H1 (cell line): ENCODE measurements at regions not wholly inside any gene's neighbourhood (a gene's known extent, or its start where the extent isn't known, plus 50 kb on each side); places are given as distances from the start of the nearest gene placed in this dataset.

ENCODE experiments used
- CTCF ChIA-PET: fragments of 300-600 bp; sonication (Branson Sonifier 250); formaldehyde crosslinking; loops from one replicate; lab custom pipeline; 2021; ENCODE audit not compliant: partially characterized antibody; lab: Charles Lee
- POLR2A ChIA-PET: fragments of 300-600 bp; sonication (Branson Sonifier 250); formaldehyde crosslinking; loops from one replicate; lab custom pipeline; 2021; ENCODE audit warnings: inconsistent platforms; ENCODE audit not compliant: partially characterized antibody; lab: Charles Lee
- DNase-seq, 2 experiments: peaks; one replicate each; pipeline versions ENCODE4 v3.0.0 to v3.0.0-alpha.2; 2010 to 2022; ENCODE audit warnings: low spot score in 2 of 2, low read depth in 1 of 2, mixed read lengths in 1 of 2
- FAIRE-seq: peaks from 2 replicates; lab custom pipeline; 2011; peaks lifted over from hg19 to GRCh38; lab: Jason Lieb, UNC
- H2AFZ ChIP-seq: 2 replicates; pipeline ENCODE4 v1.8.1; 2012; ENCODE audit warnings: low read length, inconsistent platforms
- H2AK5ac ChIP-seq: 2 replicates; pipeline ENCODE4 v1.6.1; 2013; ENCODE audit warnings: low read depth, low read length
- H2BK120ac ChIP-seq: replicated peaks from 2 replicates; pipeline ENCODE3; 2013; ENCODE audit warnings: low read depth, low read length, inconsistent platforms
- H2BK12ac ChIP-seq: 2 replicates; pipeline ENCODE4 v1.6.1; 2013; ENCODE audit warnings: low read depth, low read length
- H2BK15ac ChIP-seq: 2 replicates; pipeline ENCODE4 v1.6.1; 2013; ENCODE audit warnings: low read length
- H2BK20ac ChIP-seq: 2 replicates; pipeline ENCODE4 v1.6.1; 2013; ENCODE audit warnings: low read length
- H2BK5ac ChIP-seq: 2 replicates; pipeline ENCODE4 v1.6.1; 2013; ENCODE audit warnings: low read depth, low read length
- H3K14ac ChIP-seq: 2 replicates; pipeline ENCODE4 v1.6.1; 2013; ENCODE audit warnings: inconsistent platforms; ENCODE audit not compliant: insufficient read length
- H3K18ac ChIP-seq: 2 replicates; pipeline ENCODE4 v1.6.1; 2013; ENCODE audit warnings: low read length; ENCODE audit errors: extremely low read depth
- H3K23ac ChIP-seq: 2 replicates; pipeline ENCODE4 v1.6.1; 2013; ENCODE audit warnings: inconsistent platforms; ENCODE audit not compliant: insufficient read length
- H3K23me2 ChIP-seq: 2 replicates; pipeline ENCODE4 v1.6.1; 2013; ENCODE audit warnings: low read depth, low read length
- H3K27ac ChIP-seq: 2 replicates; pipeline ENCODE4 v1.6.1; 2011; ENCODE audit warnings: low read depth, low read length, inconsistent platforms
- H3K27me3 ChIP-seq, 4 experiments: replicated peaks in 1 of 4; 1 replicate in 1 of 4; 2 replicates in 3 of 4; pipeline versions ENCODE4 v1.6.1 to v1.8.1; 2011 to 2013; ENCODE audit warnings: low read length in 3 of 4, mild to moderate bottlenecking in 3 of 4, inconsistent platforms in 2 of 4, mixed read lengths in 2 of 4, moderate library complexity in 1 of 4; ENCODE audit not compliant: control insufficient read depth in 3 of 4, insufficient read depth in 3 of 4; ENCODE audit errors: extremely low read depth in 1 of 4
- H3K36me3 ChIP-seq, 4 experiments: 2 replicates each; pipeline versions ENCODE4 v1.6.1 to v1.8.1; 2011 to 2013; ENCODE audit warnings: mild to moderate bottlenecking in 4 of 4, low read length in 3 of 4, moderate library complexity in 2 of 4, control low read depth in 1 of 4, inconsistent platforms in 1 of 4; ENCODE audit not compliant: insufficient read depth in 4 of 4, control insufficient read depth in 2 of 4
- H3K4ac ChIP-seq: replicated peaks from 2 replicates; pipeline ENCODE3; 2013; ENCODE audit warnings: low read length, low read depth, mixed read lengths, inconsistent platforms; ENCODE audit not compliant: insufficient read length
- H3K4me1 ChIP-seq, 4 experiments: replicated peaks in 1 of 4; 1 replicate in 1 of 4; 2 replicates in 3 of 4; pipeline versions ENCODE4 v1.6.1 to v1.8.1; 2011 to 2013; ENCODE audit warnings: low read length in 3 of 4, inconsistent platforms in 2 of 4, mixed read lengths in 1 of 4; ENCODE audit not compliant: insufficient read depth in 4 of 4, control insufficient read depth in 3 of 4
- H3K4me2 ChIP-seq, 2 experiments: 2 replicates each; pipeline versions ENCODE4 v1.6.1 to v1.8.1; 2011 to 2013; ENCODE audit warnings: low read depth in 2 of 2, low read length in 2 of 2, control low read depth in 1 of 2, inconsistent platforms in 1 of 2, mild to moderate bottlenecking in 1 of 2; ENCODE audit not compliant: insufficient read depth in 1 of 2
- H3K4me3 ChIP-seq, 4 experiments: fragments of 200-600, 300-600 bp in 1 of 4; sonication (generic), shearing (Covaris generic), sonication (Bioruptor Twin) in 1 of 4; 2 replicates each; pipeline versions ENCODE4 v1.5.1 to v1.8.1; 2011 to 2016; ENCODE audit warnings: low read length in 4 of 4, low read depth in 3 of 4, control low read depth in 2 of 4, inconsistent platforms in 2 of 4, mild to moderate bottlenecking in 2 of 4, mixed read lengths in 1 of 4, moderate library complexity in 1 of 4; ENCODE audit not compliant: insufficient read depth in 2 of 4; ENCODE audit errors: extremely low read depth in 1 of 4
- H3K56ac ChIP-seq: replicated peaks from 2 replicates; pipeline ENCODE3; 2013; ENCODE audit warnings: low read depth, mild to moderate bottlenecking, mixed read lengths, low read length, inconsistent platforms; ENCODE audit not compliant: insufficient read length
- H3K79me1 ChIP-seq: 2 replicates; pipeline ENCODE4 v1.6.1; 2013; ENCODE audit warnings: low read depth, low read length, control low read depth
- H3K79me2 ChIP-seq, 2 experiments: 2 replicates each; pipeline versions ENCODE4 v1.6.1 to v1.8.1; 2012 to 2013; ENCODE audit warnings: low read length in 2 of 2, mild to moderate bottlenecking in 2 of 2, inconsistent platforms in 1 of 2; ENCODE audit not compliant: insufficient read depth in 2 of 2, control insufficient read depth in 1 of 2
- H3K9ac ChIP-seq, 4 experiments: replicated peaks in 1 of 4; 1 replicate in 1 of 4; 2 replicates in 3 of 4; pipeline versions ENCODE4 v1.6.1 to v1.8.1; 2011 to 2013; ENCODE audit warnings: low read depth in 3 of 4, low read length in 3 of 4, control low read depth in 2 of 4, mild to moderate bottlenecking in 2 of 4, moderate library complexity in 2 of 4, inconsistent platforms in 1 of 4; ENCODE audit errors: extremely low read depth in 1 of 4
- H3K9me3 ChIP-seq, 2 experiments: 2 replicates each; pipeline versions ENCODE4 v1.6.1 to v1.8.1; 2012 to 2013; ENCODE audit warnings: mild to moderate bottlenecking in 2 of 2, moderate library complexity in 2 of 2, control low read depth in 1 of 2, inconsistent platforms in 1 of 2, low read depth in 1 of 2, low read length in 1 of 2, mixed read lengths in 1 of 2; ENCODE audit not compliant: insufficient read depth in 2 of 2
- H4K20me1 ChIP-seq, 2 experiments: replicated peaks in 1 of 2; 2 replicates each; pipeline versions ENCODE3 to v1.8.1; 2011 to 2013; ENCODE audit warnings: inconsistent platforms in 2 of 2, low read length in 2 of 2, mild to moderate bottlenecking in 1 of 2; ENCODE audit not compliant: insufficient read depth in 2 of 2, control insufficient read depth in 1 of 2
- H4K5ac ChIP-seq: 2 replicates; pipeline ENCODE4 v1.6.1; 2013; ENCODE audit warnings: low read length, low read depth, mixed read lengths, inconsistent platforms; ENCODE audit not compliant: insufficient read length
- H4K8ac ChIP-seq: 2 replicates; pipeline ENCODE4 v1.8.0; 2013; ENCODE audit warnings: mild to moderate bottlenecking, moderate library complexity, low read length, inconsistent platforms; ENCODE audit not compliant: insufficient read depth; ENCODE audit errors: extremely low read depth
- H4K91ac ChIP-seq: replicated peaks from 2 replicates; pipeline ENCODE3; 2013; ENCODE audit warnings: low read length, mixed read lengths, inconsistent platforms; ENCODE audit not compliant: insufficient read length
- ASH2L ChIP-seq: fragments of 200-600, 300-600 bp; sonication (generic); IDR thresholded peaks from one replicate; pipeline ENCODE4 v1.7.1; 2017; ENCODE audit warnings: low read length
- CBX8 ChIP-seq: fragments of 300-800, 300-1000 bp; sonication (generic); IDR thresholded peaks from 2 replicates; pipeline ENCODE4 v1.7.1; 2016; ENCODE audit warnings: low read depth, low read length, borderline replicate concordance
- EP300 ChIP-seq, 2 experiments: IDR thresholded peaks; 1 replicate in 1 of 2; 2 replicates in 1 of 2; pipeline ENCODE4 v1.6.1; 2011 to 2012; ENCODE audit warnings: low read depth in 2 of 2, low read length in 2 of 2, mild to moderate bottlenecking in 2 of 2, borderline replicate concordance in 1 of 2, inconsistent platforms in 1 of 2, moderate library complexity in 1 of 2
- EZH2 ChIP-seq: fragments of 200-600 bp; sonication (generic); IDR thresholded peaks from 2 replicates; pipeline ENCODE4 v1.7.1; 2012; ENCODE audit warnings: low read depth, mild to moderate bottlenecking, moderate library complexity, low read length, inconsistent platforms; ENCODE audit not compliant: severe bottlenecking
- FOSL1 ChIP-seq: IDR thresholded peaks from 2 replicates; pipeline ENCODE4 v1.6.1; 2011; ENCODE audit warnings: mild to moderate bottlenecking, low read depth, low read length, moderate library complexity; ENCODE audit not compliant: insufficient read depth
- JUN ChIP-seq: IDR thresholded peaks from 2 replicates; pipeline ENCODE4 v1.6.1; 2011; ENCODE audit warnings: low read depth, mild to moderate bottlenecking, improper control_type of control experiment, low read length
- PHF8 ChIP-seq: fragments of 200-600 bp; sonication (generic); conservative IDR thresholded peaks from 2 replicates; pipeline ENCODE4 v1.7.1; 2012; ENCODE audit warnings: low read depth, mild to moderate bottlenecking, inconsistent platforms, low read length, moderate library complexity
- POU5F1 ChIP-seq: IDR thresholded peaks from 2 replicates; pipeline ENCODE4 v1.6.1; 2011; ENCODE audit warnings: low read depth, mild to moderate bottlenecking, low read length, moderate library complexity
- RAD21 ChIP-seq, 2 experiments: IDR thresholded peaks in 1 of 2; conservative IDR thresholded peaks in 1 of 2; 2 replicates each; pipeline ENCODE4 v1.6.1; 2011; ENCODE audit warnings: low read depth in 2 of 2, low read length in 2 of 2, improper control_type of control experiment in 1 of 2, inconsistent platforms in 1 of 2, mild to moderate bottlenecking in 1 of 2, moderate library complexity in 1 of 2
- TCF12 ChIP-seq: IDR thresholded peaks from 2 replicates; pipeline ENCODE4 v1.6.1; 2011; ENCODE audit warnings: low read depth, mild to moderate bottlenecking, low read length
- WGBS, 2 experiments: shearing (Covaris generic) in 1 of 2; methylation state at CpG; one replicate each; pipeline versions ENCODE4 v1.1.6 to v1.1.7; 2013 to 2015; ENCODE audit warnings: low lambda C conversion rate in 2 of 2, mixed read lengths in 2 of 2, inconsistent platforms in 1 of 2, low coverage in 1 of 2, missing lambda C conversion rate in 1 of 2; ENCODE audit not compliant: insufficient replicate concordance in 2 of 2, insufficient coverage in 1 of 2, insufficient read length in 1 of 2; ENCODE audit errors: extremely low coverage in 1 of 2, missing lambda C conversion rate in 1 of 2; 5-methylcytosine and 5-hydroxymethylcytosine counted together
- TF ChIP-seq, protein P1 (sequence below), 3 experiments: IDR thresholded peaks; 1 replicate in 2 of 3; 2 replicates in 1 of 3; pipeline versions ENCODE4 v1.5.1 to v1.6.1; 2011; ENCODE audit warnings: low read length in 3 of 3, mild to moderate bottlenecking in 3 of 3, inconsistent platforms in 2 of 3, low read depth in 1 of 3, moderate library complexity in 1 of 3; ENCODE audit not compliant: insufficient read depth in 1 of 3; ENCODE audit errors: control extremely low read depth in 1 of 3

DNA sequence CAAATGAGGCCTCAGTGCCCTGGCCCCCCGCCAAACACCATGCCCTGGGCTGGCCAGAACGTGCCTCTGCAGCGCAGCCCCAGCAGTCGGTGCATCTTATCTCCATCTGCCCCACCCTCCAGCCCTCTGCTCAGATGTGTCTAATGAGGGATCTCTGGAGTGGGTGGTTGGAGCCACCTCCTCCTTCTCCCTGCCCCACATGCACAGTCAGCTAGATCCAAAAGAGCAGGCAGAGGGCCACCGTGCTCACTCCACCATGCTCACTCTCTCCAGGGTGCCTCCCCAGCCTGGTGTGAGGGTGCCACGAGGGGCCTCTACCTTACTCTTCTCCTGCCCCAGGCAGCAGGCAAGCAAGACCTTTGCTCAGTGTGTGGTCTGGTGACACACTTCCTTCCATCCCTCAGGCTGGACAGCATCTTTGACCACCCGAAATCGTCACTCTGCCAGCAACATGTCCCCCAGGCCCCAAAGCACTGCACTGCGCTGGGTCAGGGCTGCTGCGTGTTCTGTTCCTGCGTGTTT, 266.1 kb upstream of the HDAC4 start:
- Histone ChIP-seq H2BK120ac (no peak overlapping the region), H3K14ac (no peak overlapping the region), H3K79me1 (no peaks in the 10 kb centered on the region), H3K4ac (no peak overlapping the region), H2BK5ac (no peak overlapping the region), H3K56ac (no peak overlapping the region), H4K8ac (no peak overlapping the region; the same call in 1 of the 2 replicates), H3K23me2 (no peaks in the 10 kb centered on the region; the same call in 1 of the 2 replicates), H3K18ac (no peak overlapping the region), H3K4me2 (no peak overlapping the region), H3K23ac (no peak overlapping the region), H3K4me3 (no peak overlapping the region), H4K20me1 (no peaks in the 10 kb centered on the region), H2BK20ac (no peak overlapping the region), H3K36me3 (no peaks in the 10 kb centered on the region), H2AK5ac (no peak overlapping the region), H3K79me2 (no peaks in the 10 kb centered on the region), H2BK12ac (no peak overlapping the region), H2AFZ (no peak overlapping the region), H3K27me3 (peaks cover 0 to under 1% (median 0%) of the 10 kb centered on the region in 4 experiments; a peak in 2 of 7 replicates), H3K4me1 (no peaks in the 10 kb centered on the region), H4K5ac (no peak overlapping the region), H4K91ac (no peak overlapping the region), H2BK15ac (no peak overlapping the region), H3K27ac (no peak overlapping the region), H3K9me3 (no peaks in the 10 kb centered on the region; a peak in 1 of 4 replicates), H3K9ac (no peak overlapping the region)
- WGBS, 2 experiments: 89% methylated on average over 11 of the region's 11 CpGs; no CpG with 5 or more reads in 1 of the 2 experiments
- no peak for FAIRE-seq
- no peak for DNase-seq
- ChIA-PET CTCF (no interaction called here), POLR2A (no interaction called here)
- TF ChIP-seq FOSL1: no peak
- TF ChIP-seq JUN: no peak
- no peak for TF ChIP-seq CBX8
- TF ChIP-seq TCF12: no peak
- no peak for TF ChIP-seq PHF8
- TF ChIP-seq, protein P1, sequence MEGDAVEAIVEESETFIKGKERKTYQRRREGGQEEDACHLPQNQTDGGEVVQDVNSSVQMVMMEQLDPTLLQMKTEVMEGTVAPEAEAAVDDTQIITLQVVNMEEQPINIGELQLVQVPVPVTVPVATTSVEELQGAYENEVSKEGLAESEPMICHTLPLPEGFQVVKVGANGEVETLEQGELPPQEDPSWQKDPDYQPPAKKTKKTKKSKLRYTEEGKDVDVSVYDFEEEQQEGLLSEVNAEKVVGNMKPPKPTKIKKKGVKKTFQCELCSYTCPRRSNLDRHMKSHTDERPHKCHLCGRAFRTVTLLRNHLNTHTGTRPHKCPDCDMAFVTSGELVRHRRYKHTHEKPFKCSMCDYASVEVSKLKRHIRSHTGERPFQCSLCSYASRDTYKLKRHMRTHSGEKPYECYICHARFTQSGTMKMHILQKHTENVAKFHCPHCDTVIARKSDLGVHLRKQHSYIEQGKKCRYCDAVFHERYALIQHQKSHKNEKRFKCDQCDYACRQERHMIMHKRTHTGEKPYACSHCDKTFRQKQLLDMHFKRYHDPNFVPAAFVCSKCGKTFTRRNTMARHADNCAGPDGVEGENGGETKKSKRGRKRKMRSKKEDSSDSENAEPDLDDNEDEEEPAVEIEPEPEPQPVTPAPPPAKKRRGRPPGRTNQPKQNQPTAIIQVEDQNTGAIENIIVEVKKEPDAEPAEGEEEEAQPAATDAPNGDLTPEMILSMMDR (IDR thresholded peaks at IDR 0.05; ENCODE audit: control extremely low read depth in 1 of 3, insufficient read depth in 1 of 3, low read depth in 1 of 3, low read length in 3 of 3): no peak
- no peak for TF ChIP-seq EP300 (IDR thresholded peaks at IDR 0.05; ENCODE audit: borderline replicate concordance in 1 of 2, low read depth in 2 of 2, low read length in 2 of 2)
- no peak for TF ChIP-seq ASH2L
- no peak for TF ChIP-seq EZH2
- no peak for TF ChIP-seq RAD21 (IDR thresholded peaks at IDR 0.05 in 1 of 2, conservative IDR thresholded peaks at IDR 0.05 in 1 of 2; ENCODE audit: low read depth in 2 of 2, low read length in 2 of 2)
- TF ChIP-seq POU5F1: no peak
